K562 (cell line): ENCODE measurements at regions not wholly inside any gene's neighbourhood (a gene's known extent, or its start where the extent isn't known, plus 50 kb on each side); places are given as distances from the start of the nearest gene placed in this dataset.

Source experiments
- COPS2 ChIP-seq: fragments of 450-650 bp; conservative IDR thresholded peaks from 2 replicates; pipeline ENCODE4 v1.6.1; 2016; ENCODE audit warnings: mild to moderate bottlenecking, moderate library complexity
- ELK3 ChIP-seq: fragments of 450-650 bp; formaldehyde crosslinking; IDR thresholded peaks from 2 replicates; pipeline ENCODE4 v1.4.0; 2020; ENCODE audit warnings: mild to moderate bottlenecking
- HNRNPUL1 ChIP-seq: fragments of 200-400 bp; formaldehyde crosslinking; IDR thresholded peaks from 2 replicates; pipeline ENCODE4 v1.6.1; 2017; ENCODE audit warnings: low read length
- MBD1 ChIP-seq: fragments of 250-450 bp; sonication (Bioruptor Pico); IDR thresholded peaks from 2 replicates; pipeline ENCODE4 v1.8.0; 2022; ENCODE audit warnings: inconsistent platforms
- MXI1 ChIP-seq: IDR thresholded peaks from 2 replicates; pipeline ENCODE4 v1.6.1; 2011; ENCODE audit warnings: low read depth, mild to moderate bottlenecking, improper control_type of control experiment, low read length
- POLR2G ChIP-seq: fragments of 200-400 bp; formaldehyde crosslinking; IDR thresholded peaks from 2 replicates; pipeline ENCODE4 v1.6.1; 2017; ENCODE audit warnings: low read depth, mild to moderate bottlenecking, antibody characterized with exemption, low read length, moderate library complexity
- YY1 ChIP-seq, 3 experiments: IDR thresholded peaks; 2 replicates each; pipeline ENCODE4 v1.6.1; 2011; ENCODE audit warnings: low read length in 2 of 3, mild to moderate bottlenecking in 2 of 3, moderate library complexity in 2 of 3, borderline replicate concordance in 1 of 3, control low read depth in 1 of 3, low read depth in 1 of 3; ENCODE audit not compliant: insufficient read depth in 3 of 3, insufficient replicate concordance in 2 of 3, control insufficient read depth in 1 of 3, insufficient read length in 1 of 3; ENCODE audit errors: extremely low read depth in 1 of 3
- ZNF592 ChIP-seq: fragments of 450-650 bp; IDR thresholded peaks from 2 replicates; pipeline ENCODE4 v1.6.1; 2017; ENCODE audit warnings: antibody characterized with exemption, mild to moderate bottlenecking

DNA sequence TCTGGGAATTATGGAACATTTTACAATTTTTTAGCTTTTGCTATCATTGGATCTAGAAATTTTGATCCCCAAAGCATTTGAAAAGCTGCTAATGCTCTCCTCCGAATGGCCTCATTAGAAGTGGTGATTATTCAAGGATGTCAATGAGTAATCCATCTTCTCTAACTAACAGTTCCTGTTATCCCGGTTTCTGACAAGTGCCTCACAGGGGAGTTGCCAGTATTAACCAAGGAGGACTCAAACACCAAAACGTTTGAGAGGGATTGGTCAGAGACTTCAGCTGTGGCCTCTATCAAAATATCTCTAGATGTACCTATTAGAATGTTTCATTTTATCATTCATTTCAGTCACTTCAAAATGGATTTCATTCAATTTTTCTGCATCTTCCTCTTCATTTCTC, 208.3 kb upstream of the ITGA1 start (continued):
- TF ChIP-seq HNRNPUL1 (no peak), MXI1 (no peak), MBD1 (no peak), YY1 (IDR thresholded peaks at IDR 0.05; ENCODE audit: borderline replicate concordance in 1 of 3, control insufficient read depth in 1 of 3, extremely low read depth in 1 of 3, insufficient read depth in 3 of 3, insufficient read length in 1 of 3, insufficient replicate concordance in 2 of 3, low read depth in 1 of 3, low read length in 2 of 3) (no peak), COPS2 (no peak), ZNF592 (no peak), POLR2G (no peak), ELK3 (CRISPR knock-in tag) (no peak)
